SW480 (cell line): ENCODE measurements at regions not wholly inside any gene's neighbourhood (a gene's known extent, or its start where the extent isn't known, plus 50 kb on each side); places are given as distances from the start of the nearest gene placed in this dataset.

Experiments
- DNase-seq: peaks from one replicate; pipeline ENCODE4 v3.0.0-alpha.2; 2016; ENCODE audit warnings: low spot score

GRCh38 chr10:69684020-69684980 is 54.3 kb downstream of the FAM241B start:
- peak; percentile 56 for DNase-seq

- DNase-seq, result no peak
These were observed 54.9 kb downstream of the FAM241B start for GRCh38 chr10:69684981-69685353.

- DNase-seq, result no peak
These were observed 55.4 kb downstream of the FAM241B start for GRCh38 chr10:69685426-69685801.

- DNase-seq, result no peak
These were observed 55.9 kb downstream of the FAM241B start for GRCh38 chr10:69685802-69686585.

DNA sequence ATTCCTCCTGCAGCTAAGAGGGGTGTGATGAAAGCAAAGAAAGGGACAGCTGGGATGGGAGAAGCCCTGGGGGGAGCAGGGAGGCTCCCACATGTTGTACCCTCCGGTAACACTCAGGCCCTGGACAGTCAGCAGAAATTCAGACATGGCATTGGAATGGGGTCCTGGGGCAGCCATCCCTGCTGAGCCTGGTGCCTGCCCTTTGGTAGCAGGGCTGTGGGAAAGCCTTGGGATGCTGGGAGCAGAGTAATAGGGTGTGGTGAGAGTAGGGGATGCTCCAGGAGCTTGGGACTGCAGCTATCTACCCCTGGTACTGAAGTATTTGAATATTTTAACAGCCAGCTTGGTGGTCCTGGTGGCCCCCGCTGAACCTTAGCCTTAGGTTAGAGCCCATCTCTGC is 56.8 kb downstream of the FAM241B start:
- DNase-seq, result no peak

DNA sequence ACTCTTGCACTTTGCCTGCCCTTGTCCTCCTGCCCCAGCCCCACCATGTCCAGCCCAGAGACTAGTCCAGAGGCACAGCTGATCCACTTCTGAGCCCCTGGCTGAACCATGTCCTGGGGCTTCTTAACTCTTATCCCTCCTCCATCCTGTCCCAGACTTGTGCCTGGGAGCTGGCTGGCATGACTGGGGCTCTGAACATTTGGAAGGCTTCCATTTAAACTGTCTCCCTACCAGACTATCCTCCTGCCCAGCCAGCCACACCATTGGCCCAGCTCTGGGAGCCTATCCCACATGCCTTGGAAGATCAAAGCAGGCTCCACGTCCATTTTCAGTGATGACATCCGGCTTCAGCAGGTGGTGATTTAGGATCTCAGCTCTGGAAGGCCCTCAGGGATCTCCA is 57.4 kb downstream of the FAM241B start:
- DNase-seq, result no peak

GRCh38 chr10:69692267-69692666 is 62.2 kb downstream of the FAM241B start:
- no peak for DNase-seq

- DNase-seq, result no peak
These were observed 62.8 kb downstream of the FAM241B start for GRCh38 chr10:69692891-69693290.

GRCh38 chr10:69693886-69694285 is 63.8 kb downstream of the FAM241B start:
- no peak for DNase-seq

DNA sequence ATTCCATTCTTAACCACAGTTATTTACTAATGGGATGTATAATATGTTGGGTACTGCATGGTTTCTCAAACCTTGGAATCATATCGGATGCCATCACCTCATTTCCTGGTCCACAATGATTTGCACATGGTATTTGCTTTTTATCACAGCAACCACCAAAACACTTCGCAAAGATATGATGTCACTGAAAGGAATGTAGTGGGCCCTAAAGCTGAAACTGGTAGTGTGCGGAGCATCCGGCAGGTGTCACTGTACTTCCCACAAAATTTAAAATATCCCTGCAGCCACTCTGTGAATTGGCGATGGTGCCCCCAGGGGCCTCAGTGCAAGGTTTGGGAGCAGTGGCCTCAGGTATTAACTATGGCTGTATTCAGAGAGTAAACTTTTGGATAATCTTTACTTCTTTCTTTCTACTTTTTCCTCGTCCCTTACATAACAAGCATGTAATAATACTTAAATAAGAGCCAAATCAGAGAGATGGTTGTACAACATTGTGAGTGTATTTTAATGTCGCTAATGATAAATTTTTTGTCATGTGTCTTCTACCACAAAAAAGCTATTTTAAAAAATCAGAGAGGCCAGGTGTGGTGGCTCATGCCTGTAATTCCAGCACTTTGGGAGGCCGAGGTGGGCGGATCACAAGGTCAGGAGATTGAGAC is 66.2 kb downstream of the FAM241B start:
- DNase-seq, result peak; percentile 88

DNA sequence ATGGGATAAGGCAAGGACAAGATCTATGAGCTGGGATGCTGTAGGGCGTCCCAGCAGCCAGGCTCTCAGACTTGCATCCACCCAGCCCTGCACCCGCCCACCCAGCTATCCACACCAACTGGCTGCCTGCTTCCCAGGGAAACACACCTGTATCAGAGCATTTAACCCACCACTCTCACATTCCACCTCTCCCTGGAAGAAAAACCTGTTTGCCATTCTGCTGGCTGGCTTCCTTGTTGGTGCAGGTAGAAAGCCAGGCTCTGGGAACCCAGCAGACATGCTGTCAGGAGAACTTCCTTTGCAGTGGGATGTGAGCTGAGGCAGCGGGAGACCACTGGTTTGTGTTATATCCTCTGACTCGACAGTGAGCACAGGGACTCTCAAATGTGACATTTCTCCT is 67.0 kb downstream of the FAM241B start:
- DNase-seq, result no peak

DNA sequence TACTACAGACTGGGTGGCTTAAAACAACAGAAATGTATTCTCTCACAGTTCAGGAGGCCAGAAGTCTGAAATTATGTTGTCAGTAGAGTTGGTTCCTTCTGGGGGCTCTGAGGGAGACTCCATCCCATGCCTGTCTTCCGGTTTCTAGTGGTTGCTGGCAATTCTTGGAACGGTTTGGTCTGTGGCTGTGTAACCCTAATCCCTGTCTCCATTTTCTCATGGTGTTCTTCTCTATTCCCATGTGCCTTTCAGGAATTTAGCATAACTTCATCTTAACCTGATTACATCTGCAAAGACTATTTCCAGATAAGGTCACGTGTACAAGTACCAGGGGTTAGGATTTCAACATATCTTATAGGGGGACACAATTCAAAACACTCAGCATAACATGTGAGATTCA is 73.2 kb downstream of the FAM241B start:
- DNase-seq, result no peak

DNA sequence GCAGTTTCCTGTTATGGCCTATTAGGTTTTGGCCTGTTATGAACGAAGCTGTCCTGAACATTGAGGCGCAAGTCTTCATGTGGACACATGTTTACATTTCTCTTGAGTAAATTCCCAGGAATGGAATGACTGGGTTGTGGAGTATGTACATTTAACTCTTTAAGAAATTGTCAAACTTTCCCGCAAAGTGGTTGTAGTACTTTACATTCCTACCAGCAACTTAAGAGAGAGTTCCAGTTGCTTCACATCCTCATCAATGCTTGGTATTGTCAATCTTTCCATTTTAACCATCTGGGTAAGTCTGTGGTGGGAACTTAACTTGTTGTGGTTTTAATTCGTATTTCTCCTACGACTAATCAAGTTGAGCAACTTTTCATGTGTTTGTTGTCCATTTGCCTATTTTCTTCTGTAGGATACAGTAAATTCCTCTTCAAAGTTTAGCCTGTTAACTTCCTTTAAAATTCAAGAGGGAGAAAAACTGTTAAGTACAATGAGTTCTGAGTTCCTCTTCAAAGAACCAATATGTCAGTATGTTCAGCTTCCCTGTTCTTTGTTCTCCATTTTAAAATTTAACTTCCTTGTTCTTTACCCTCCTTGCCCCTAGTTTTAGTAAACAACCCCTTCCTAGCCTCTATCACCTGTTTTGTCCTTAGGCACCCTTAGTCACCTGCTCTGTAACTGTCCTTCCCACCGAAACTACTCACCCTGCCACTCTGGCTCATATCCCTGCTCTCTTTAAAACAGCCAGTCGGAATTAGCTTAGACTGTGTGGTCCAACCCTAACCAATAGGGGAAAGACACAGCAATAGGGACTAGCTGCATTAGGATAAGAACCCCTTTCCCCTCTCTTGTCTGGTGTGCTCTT is 74.0 kb downstream of the FAM241B start:
- peak; percentile 79 for DNase-seq

- no peak for DNase-seq
These were observed 79.4 kb downstream of the FAM241B start for GRCh38 chr10:69709366-69709941.

DNA sequence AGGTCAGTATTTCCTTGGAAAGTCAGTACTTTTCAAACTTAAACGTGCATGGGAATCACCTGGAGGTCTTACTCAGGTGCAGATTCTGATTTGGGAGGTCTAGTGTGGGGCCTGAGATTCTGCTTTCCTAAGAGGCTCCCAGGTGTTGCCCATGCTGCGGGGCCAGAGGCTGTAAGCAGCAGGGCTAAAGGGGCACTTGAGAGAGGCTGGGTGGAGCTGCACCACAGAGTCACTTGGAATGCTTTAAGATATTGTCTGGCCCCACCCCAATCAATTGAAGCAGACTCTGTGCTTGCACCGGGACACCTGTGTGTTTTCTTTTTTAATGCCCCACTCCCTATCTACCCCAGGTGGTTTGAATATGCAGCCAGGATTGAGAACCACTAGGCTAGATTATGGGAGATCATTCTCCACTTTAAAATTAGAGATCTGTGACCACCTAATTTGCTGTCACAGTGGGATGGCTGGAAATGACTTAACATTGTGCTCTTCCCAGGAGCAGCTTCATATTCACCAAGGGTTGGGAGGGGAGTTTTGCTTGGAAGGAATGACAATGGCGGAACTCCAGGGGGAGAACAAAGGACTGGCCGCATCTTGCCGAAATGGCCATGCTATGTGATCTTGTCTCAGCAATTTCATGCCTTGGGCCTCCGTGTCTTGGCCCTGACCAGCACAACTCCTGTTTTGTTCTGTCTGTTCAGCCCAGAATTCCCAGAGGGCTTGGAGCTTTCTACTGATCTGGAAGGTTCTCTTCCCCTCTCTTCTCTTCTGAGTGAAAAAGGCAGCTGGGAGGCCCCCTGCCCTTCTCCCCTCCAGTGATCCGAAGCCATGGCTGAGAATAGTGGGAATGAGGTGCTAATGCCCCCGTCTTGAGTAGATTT is 80.2 kb downstream of the FAM241B start:
- no peak for DNase-seq

DNA sequence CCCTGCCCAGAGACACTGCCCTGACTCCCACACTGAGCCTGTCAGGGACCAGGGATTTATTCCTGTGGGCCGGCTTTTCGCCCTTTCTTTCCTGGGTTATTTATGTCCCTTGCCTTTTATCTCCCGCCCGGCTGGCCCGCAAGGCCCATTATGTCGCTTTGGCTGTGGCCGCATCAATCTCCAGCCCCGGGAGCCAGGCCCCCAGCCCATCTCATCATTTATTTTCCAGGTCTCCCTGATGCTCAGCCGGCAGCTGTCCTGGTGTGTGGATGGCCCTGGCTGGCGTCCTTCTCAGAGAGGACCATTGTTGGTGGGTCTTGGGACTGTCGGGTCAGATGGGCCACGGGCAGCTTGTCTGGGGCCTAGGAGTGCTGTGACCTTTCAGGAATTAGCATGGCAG is 82.3 kb downstream of the FAM241B start:
- no peak for DNase-seq

DNA sequence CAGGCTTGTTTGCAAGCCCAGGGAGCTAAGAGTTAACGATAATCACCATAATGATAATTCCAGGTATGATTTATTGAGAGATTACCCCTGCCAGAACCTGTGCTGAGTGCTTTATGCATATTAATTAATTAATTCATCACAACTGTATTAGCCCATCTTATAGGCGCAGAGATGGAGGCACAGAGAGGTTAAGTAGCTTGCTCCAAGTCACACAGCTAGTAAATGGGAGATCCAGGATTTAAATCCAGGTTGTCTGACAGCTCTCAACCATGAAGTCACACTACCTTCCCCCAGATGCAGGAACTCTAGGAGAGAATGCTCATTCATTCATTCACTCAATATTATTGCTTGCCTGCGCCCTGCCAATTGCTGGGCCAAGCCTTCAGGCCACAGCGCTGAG is 84.5 kb downstream of the FAM241B start:
- no peak for DNase-seq

- DNase-seq, result no peak
These were observed 85.3 kb downstream of the FAM241B start for GRCh38 chr10:69715156-69715898.

DNA sequence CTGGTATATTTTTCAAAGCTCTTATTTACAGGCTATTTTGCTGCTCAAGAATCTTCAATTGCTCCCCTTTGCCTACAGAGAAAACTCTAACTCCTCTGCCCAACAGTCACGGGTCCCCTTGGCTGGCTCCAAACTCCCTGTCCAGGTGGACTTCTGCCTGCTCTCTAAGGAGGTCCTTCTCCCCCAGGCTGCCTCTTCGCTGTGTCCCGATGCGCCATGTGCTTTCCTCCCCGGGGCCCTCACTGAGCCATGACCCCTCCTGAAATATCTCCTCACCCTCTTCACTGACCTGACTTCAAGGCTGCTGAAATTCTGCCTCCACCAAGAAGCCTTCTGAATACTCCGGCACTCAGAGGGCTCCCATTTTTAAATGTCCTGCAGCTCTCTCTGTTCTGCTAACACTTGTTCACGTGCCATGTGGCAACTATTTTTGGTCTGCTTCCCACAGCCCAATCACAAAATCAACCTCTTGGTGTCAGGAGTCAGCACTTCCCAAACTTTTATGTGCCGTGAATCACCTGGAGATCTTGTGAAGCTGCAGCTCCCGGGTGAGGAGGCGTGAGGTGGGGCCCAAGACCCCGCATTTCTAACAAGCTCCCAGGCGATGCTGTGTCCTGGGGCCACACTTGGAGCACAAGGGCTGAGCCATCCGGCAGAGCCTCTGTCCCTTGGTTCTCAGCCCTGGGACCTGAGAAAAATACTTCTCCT is 85.7 kb upstream of the COL13A1 start:
- DNase-seq, result no peak
